ENCODE measurements at regions not wholly inside any gene's neighbourhood (a gene's known extent, or its start where the extent isn't known, plus 50 kb on each side); places are given as distances from the start of the nearest gene placed in this dataset.
"Not testable (repeated sequence)": the region's sequence is repeated elsewhere in the genome, so short reads cannot be mapped to it uniquely, and the experiment has no call there.

DNA sequence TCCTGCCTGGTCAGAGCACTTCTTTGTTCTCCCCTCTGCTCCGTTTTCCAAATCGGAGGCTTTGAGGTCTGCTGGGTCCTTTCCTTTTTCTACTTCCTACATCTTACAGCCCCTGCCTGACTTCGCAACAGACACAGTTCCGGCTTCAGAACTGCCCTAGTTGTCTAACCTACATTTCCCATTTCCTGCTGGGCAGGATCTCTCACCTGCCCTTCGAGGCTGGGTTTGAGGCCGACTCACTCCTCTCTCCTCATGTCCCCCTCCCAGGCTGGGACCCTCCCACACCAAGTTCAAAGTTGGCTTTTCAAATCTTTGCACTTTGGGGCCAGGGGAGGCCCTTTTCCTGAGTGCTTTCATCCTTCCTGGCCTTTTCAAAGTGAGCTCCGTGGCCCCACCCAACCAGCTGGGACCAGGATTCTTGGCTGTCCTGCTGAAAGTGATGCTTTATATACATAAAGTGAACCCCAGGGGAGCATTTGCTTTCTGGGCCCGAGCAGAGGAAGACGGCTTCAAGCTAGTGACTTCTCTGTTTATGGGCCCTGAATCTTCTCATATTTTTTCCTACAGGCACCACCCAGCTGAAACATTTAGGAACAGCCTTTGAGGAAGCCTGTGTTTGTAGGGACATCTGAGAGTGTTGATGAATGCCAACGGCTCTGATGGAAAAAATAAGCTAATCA lies 281.0 kb upstream of the CRY1 start:
- Histone ChIP-seq H3K36me3 (ENCODE audit: insufficient read depth, low read length) (no peaks in the 10 kb centered on the region), H3K27me3 (ENCODE audit: insufficient read depth, low read length) (no peaks in the 10 kb centered on the region; the same call in 1 of the 2 replicates), H3K27ac (ENCODE audit: low read depth, low read length) (no peak overlapping the region), H3K4me3 (ENCODE audit: low read length) (no peak overlapping the region), H3K4me1 (ENCODE audit: insufficient read depth, low read length) (0 out of 2 replicates have a peak, but pooled peaks cover 8% of the 10 kb centered on the region), H3K9ac (ENCODE audit: low read depth, low read length) (no peak overlapping the region), H3K9me3 (ENCODE audit: insufficient read depth, low read depth, low read length) (no peaks in the 10 kb centered on the region)
- 69% methylated on average over 10 of the region's 10 CpGs for WGBS

DNA sequence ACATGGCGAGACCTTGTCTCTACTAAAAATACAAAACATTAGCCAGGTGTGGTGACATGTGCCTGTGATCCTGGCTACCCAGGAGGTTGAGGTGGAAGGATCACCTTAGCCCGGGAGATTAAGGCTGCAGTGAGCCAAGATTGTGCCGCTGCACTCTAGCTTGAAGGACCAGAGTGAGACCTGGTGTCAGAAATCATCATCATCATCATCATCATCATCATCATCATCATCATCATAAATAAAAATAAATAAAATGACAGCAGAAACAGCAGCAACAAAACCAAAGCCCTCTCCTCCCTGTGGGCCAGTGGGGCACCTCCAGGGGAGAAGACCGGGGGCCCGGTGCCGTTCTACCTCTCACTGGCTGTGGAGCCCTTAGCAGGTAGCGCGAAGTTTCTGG lies 281.9 kb upstream of the CRY1 start:
- H3K36me3 ChIP-seq (ENCODE audit: insufficient read depth, low read length), result no peaks in the 10 kb centered on the region
- no peak overlapping the region for H3K4me3 ChIP-seq (ENCODE audit: low read length)
- H3K9me3 ChIP-seq (ENCODE audit: insufficient read depth, low read depth, low read length), result no peaks in the 10 kb centered on the region
- peaks cover 11% of the 10 kb centered on the region for H3K4me1 ChIP-seq (ENCODE audit: insufficient read depth, low read length)
- WGBS, result 97% methylated on average over 8 of the region's 8 CpGs
- H3K27ac ChIP-seq (ENCODE audit: low read depth, low read length), result no peak overlapping the region
- H3K27me3 ChIP-seq (ENCODE audit: insufficient read depth, low read length), result no peaks in the 10 kb centered on the region; the same call in 1 of the 2 replicates
- no peak overlapping the region for H3K9ac ChIP-seq (ENCODE audit: low read depth, low read length)

DNA sequence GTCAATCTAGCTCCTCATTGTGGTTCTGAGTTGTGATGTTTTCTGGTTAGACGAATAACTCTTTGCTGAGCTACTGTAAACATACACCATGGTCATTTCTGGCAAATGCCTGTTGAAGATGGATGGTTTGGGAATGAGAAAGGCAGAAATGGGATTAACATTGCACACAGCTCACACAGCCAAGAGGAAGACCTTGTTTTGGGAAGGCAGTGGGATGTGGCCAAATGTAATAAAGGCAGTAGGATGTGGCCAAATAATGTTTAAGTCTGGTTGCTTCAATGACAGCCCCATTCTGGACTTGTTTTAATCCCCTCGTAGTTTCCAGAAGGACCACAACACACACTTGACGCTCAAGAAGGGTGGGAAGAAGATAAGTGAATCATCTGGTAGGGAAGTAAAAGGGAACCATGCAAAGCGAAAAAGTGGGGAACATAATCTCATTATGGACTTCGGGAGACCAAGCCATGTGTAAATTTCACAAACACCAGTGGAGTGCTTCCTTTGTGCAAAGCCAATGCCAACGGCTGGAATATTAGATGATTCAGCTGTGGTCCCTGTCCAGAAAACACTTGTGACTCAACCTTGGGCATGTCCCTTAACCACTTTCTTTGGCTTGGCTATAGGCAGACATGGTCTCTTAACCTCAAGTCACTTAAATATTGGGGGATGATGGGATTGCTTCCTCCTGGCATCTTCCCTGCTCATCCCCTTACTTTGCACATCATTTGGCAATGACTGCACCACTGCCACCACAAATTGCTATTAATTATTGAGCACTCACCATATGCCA lies 284.4 kb upstream of the CRY1 start:
- H3K9ac ChIP-seq (ENCODE audit: low read depth, low read length), result no peak overlapping the region
- H3K4me1 ChIP-seq (ENCODE audit: insufficient read depth, low read length), result peaks cover 12% of the 10 kb centered on the region
- 94% methylated on average over 6 of the region's 6 CpGs for WGBS
- H3K27ac ChIP-seq (ENCODE audit: low read depth, low read length), result no peak overlapping the region
- H3K4me3 ChIP-seq (ENCODE audit: low read length), result no peak overlapping the region
- H3K27me3 ChIP-seq (ENCODE audit: insufficient read depth, low read length), result no peaks in the 10 kb centered on the region
- H3K9me3 ChIP-seq (ENCODE audit: insufficient read depth, low read depth, low read length), result no peaks in the 10 kb centered on the region
- H3K36me3 ChIP-seq (ENCODE audit: insufficient read depth, low read length), result no peaks in the 10 kb centered on the region

DNA sequence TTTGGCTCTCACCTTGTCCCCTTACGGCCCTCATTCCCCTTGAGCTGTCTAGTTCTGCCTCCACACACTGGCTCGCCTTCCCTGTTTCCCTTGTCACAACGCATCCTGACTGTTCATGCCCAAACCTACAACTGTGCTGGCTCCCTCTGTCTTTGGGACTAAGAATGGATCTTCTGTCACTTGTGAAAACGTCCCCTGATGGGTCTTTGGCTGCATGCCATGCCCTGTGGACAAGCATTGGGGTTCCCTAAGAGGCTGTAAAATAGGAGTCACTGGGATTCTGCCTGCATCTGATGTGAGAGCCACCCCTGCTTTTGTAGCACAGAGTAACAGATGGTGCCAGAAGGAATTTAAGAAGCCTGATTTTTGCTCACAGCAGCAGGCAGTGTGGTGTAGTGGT lies 285.3 kb upstream of the CRY1 start:
- 89% methylated on average over 4 of the region's 4 CpGs for WGBS
- no peaks in the 10 kb centered on the region for H3K27me3 ChIP-seq (ENCODE audit: insufficient read depth, low read length)
- no peak overlapping the region for H3K27ac ChIP-seq (ENCODE audit: low read depth, low read length)
- no peaks in the 10 kb centered on the region for H3K9me3 ChIP-seq (ENCODE audit: insufficient read depth, low read depth, low read length)
- H3K4me3 ChIP-seq (ENCODE audit: low read length), result no peak overlapping the region
- H3K36me3 ChIP-seq (ENCODE audit: insufficient read depth, low read length), result no peaks in the 10 kb centered on the region
- H3K9ac ChIP-seq (ENCODE audit: low read depth, low read length), result no peak overlapping the region
- peaks cover 12% of the 10 kb centered on the region for H3K4me1 ChIP-seq (ENCODE audit: insufficient read depth, low read length)

DNA sequence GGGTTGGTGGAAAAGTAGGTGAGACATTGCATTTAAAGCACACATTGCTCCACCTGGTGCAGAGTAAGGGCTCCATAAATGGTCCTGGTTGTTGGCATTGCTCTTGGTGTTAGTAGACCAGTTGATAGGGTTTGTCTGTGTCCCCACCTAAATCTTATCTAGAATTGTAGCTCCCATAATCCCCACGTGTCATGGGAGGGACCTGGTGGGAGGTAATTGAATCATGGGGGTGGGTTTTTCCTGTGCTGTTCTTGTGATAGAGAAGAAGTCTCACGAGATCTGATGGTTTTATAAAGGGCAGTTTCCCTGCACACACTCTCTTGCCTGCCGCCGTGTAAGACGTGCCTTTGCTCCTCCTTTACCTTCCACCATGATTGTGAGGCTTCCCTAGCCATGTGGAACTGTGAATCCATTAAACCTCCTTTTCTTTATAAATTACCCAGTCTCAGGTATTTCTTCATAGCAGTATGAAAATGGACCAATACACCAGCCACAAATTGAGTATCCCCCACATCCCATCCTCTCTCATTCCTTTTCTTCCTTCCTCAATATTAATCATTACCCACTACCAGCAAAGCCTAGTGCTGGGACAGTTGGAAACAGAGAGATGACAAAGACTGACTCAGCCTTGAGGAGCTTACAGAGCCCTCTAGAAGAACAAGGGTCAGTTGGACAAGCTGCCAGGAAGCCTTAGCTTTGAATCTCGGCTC lies 285.9 kb upstream of the CRY1 start:
- not testable (repeated sequence) for H3K36me3 ChIP-seq (ENCODE audit: insufficient read depth, low read length); H3K9ac ChIP-seq (ENCODE audit: low read depth, low read length); H3K4me3 ChIP-seq (ENCODE audit: low read length); H3K9me3 ChIP-seq (ENCODE audit: insufficient read depth, low read depth, low read length); H3K27me3 ChIP-seq (ENCODE audit: insufficient read depth, low read length); H3K4me1 ChIP-seq (ENCODE audit: insufficient read depth, low read length); H3K27ac ChIP-seq (ENCODE audit: low read depth, low read length)
- 95% methylated on average over 6 of the region's 6 CpGs for WGBS

DNA sequence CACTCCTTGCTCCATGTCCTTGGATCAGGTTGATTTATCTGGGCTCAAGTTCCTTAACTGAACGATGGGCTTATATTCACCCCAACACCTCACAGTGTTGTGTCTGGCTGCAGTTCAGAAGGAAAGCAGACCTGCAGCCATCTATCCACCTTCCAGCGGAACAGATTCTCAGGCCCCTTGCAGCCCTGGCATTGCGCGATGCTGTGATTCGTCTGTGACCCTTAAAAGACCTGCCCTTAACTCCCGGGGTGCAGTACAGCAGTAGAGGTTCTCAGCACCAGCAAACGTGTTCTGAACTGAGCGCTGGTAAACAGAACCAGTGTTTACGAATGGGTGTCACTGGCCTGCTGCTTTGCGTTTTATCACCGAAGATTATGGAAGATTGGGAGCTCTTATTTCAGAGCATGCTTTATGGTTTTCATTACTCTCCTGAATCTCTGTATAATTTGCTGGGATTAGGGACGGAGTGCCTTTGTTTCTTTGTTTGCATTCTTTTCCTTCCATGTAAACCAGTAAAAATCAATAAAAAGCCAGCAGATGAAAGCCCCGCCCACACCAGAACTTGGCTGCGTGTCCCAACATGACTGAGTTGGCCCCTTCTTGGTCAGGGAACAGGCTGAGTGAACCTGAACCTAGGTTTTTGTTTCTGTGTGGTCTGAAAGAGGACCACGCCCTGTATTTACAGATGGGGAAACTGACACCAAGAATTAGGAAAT lies 286.7 kb upstream of the CRY1 start:
- Histone ChIP-seq H3K4me1 (ENCODE audit: insufficient read depth, low read length) (peaks cover 8% of the 10 kb centered on the region), H3K36me3 (ENCODE audit: insufficient read depth, low read length) (no peaks in the 10 kb centered on the region), H3K27me3 (ENCODE audit: insufficient read depth, low read length) (no peaks in the 10 kb centered on the region), H3K4me3 (ENCODE audit: low read length) (no peak overlapping the region), H3K27ac (ENCODE audit: low read depth, low read length) (no peak overlapping the region), H3K9me3 (ENCODE audit: insufficient read depth, low read depth, low read length) (no peaks in the 10 kb centered on the region), H3K9ac (ENCODE audit: low read depth, low read length) (no peak overlapping the region)
- 75% methylated on average over 14 of the region's 15 CpGs for WGBS

DNA sequence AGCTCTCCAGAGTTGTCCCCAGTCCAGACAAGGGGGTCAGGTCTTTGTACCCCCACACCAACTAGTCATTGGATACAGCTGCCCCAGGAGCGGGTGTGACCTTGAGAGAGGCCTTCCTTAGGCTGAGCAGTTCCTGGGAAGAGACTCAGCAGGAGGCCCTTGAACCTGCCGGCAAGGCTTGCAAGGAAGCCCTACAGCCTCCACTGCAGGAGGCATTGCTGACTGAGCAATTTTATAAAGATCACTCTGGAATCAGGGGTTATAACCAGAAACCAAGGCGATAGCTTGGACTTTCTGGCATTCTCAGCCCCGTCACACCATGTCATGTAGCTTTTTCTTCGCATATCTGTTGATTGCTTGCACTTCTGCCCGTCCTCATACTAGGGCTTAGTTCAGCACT lies 291.3 kb upstream of the CRY1 start:
- Histone ChIP-seq H3K36me3 (ENCODE audit: insufficient read depth, low read length) (no peaks in the 10 kb centered on the region), H3K4me1 (ENCODE audit: insufficient read depth, low read length) (peaks cover 13% of the 10 kb centered on the region), H3K9me3 (ENCODE audit: insufficient read depth, low read depth, low read length) (peaks cover 5% of the 10 kb centered on the region; the same call in 1 of the 2 replicates), H3K27ac (ENCODE audit: low read depth, low read length) (no peak overlapping the region), H3K9ac (ENCODE audit: low read depth, low read length) (no peak overlapping the region), H3K27me3 (ENCODE audit: insufficient read depth, low read length) (no peaks in the 10 kb centered on the region), H3K4me3 (ENCODE audit: low read length) (no peak overlapping the region)
- WGBS, result 82% methylated on average over 6 of the region's 6 CpGs

DNA sequence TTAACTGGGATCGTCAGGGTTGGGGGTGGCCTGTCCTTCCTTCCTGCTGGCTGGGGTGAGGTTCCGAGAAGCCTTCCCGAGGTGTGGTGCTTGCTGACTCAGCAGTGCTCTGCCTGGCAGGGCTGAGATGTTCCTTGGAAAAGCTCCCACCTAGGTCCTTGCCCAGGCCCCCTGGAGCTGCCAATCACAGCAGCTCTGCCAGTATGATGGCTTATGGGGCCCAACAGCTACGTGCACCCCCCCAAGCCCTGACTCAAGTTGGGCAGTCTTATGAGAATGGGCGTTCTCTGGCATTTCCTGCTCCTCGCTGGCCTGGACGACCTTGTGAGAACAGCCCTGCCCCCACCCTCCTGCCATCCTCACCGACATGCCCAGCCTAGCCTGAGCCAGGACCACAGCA lies 292.2 kb upstream of the CRY1 start:
- peaks cover 6% of the 10 kb centered on the region; the same call in 1 of the 2 replicates for H3K9me3 ChIP-seq (ENCODE audit: insufficient read depth, low read depth, low read length)
- WGBS, result 64% methylated on average over 8 of the region's 8 CpGs

DNA sequence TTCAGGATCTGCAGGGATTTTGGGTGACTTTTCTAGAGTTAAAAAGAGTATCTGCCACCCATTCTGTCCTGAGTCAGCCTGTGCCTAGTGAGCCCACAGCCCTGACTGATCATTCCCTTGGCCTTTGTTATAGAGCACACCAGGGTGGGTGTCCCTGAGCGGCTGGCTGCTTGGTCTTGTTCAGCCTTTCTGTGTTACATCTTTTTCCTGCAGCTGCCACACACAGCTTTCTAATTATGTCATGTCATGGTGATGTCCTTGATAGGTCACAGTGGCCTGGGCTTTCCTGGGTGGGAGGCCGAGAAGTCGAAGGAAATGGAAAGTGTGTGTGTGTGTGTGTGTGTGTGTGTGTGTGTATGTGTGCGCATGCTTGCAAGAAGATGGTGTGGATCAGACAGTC lies 293.2 kb upstream of the CRY1 start:
- 93% methylated on average over 4 of the region's 4 CpGs for WGBS
- Histone ChIP-seq H3K4me3 (ENCODE audit: low read length) (no peak overlapping the region), H3K36me3 (ENCODE audit: insufficient read depth, low read length) (no peaks in the 10 kb centered on the region), H3K27ac (ENCODE audit: low read depth, low read length) (no peak overlapping the region), H3K9me3 (ENCODE audit: insufficient read depth, low read depth, low read length) (peaks cover 6% of the 10 kb centered on the region; the same call in 1 of the 2 replicates), H3K9ac (ENCODE audit: low read depth, low read length) (no peak overlapping the region), H3K4me1 (ENCODE audit: insufficient read depth, low read length) (peaks cover 5% of the 10 kb centered on the region; the same call in 1 of the 2 replicates), H3K27me3 (ENCODE audit: insufficient read depth, low read length) (no peaks in the 10 kb centered on the region)

More for the DNA sequence above, 292.2 kb upstream of the CRY1 start:
- H3K36me3 ChIP-seq (ENCODE audit: insufficient read depth, low read length), result no peaks in the 10 kb centered on the region
- H3K27ac ChIP-seq (ENCODE audit: low read depth, low read length), result no peak overlapping the region
- no peak overlapping the region for H3K9ac ChIP-seq (ENCODE audit: low read depth, low read length)
- H3K4me3 ChIP-seq (ENCODE audit: low read length), result no peak overlapping the region
- H3K27me3 ChIP-seq (ENCODE audit: insufficient read depth, low read length), result no peaks in the 10 kb centered on the region
- peaks cover 7% of the 10 kb centered on the region for H3K4me1 ChIP-seq (ENCODE audit: insufficient read depth, low read length)

DNA sequence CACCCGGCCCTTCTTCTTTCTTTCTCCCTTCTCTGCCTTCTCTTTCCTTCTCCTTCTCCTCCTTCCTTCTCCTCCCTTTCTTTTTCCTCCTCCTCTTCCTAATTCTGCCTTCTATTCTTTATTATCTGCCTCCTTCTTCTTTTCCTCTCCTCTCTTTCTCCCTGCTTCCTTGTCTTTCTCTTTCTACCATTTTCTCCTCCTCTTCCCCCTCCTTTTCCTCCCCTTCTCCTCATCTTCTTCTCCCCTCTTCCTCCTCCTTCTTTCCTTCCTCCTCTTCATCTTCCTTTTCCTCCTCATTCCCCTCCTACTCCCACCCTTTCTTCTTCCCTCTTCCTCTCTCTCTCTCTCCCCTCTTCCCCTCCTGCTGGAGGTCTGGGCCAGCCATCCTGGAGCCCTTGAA lies 294.9 kb upstream of the CRY1 start:
- WGBS, result 92% methylated on average over 1 of the region's 1 CpG
- Histone ChIP-seq H3K4me1 (ENCODE audit: insufficient read depth, low read length) (peaks cover 8% of the 10 kb centered on the region; the same call in 1 of the 2 replicates), H3K9me3 (ENCODE audit: insufficient read depth, low read depth, low read length) (peaks cover 6% of the 10 kb centered on the region; the same call in 1 of the 2 replicates), H3K9ac (ENCODE audit: low read depth, low read length) (no peak overlapping the region), H3K27me3 (ENCODE audit: insufficient read depth, low read length) (no peaks in the 10 kb centered on the region), H3K36me3 (ENCODE audit: insufficient read depth, low read length) (no peaks in the 10 kb centered on the region), H3K4me3 (ENCODE audit: low read length) (no peak overlapping the region), H3K27ac (ENCODE audit: low read depth, low read length) (no peak overlapping the region)

All from HUES64 (cell line).